Neural cell (in vitro differentiated cells): ENCODE measurements at regions not wholly inside any gene's neighbourhood (a gene's known extent, or its start where the extent isn't known, plus 50 kb on each side); places are given as distances from the start of the nearest gene placed in this dataset.
A peak's percentile ranks its signal among the peaks of the same experiment; 100 is the strongest.

Experiments used
- H2AFZ ChIP-seq: fragments of 200-600, 300-800 bp; sonication (generic), shearing (Covaris generic); 2 replicates; pipeline ENCODE4 v1.6.0; 2014; ENCODE audit warnings: low read depth, mild to moderate bottlenecking, antibody characterized with exemption, low read length, moderate library complexity
- H3F3A ChIP-seq: fragments of 200-600 bp; shearing (Covaris generic); 2 replicates; pipeline ENCODE4 v1.6.1; 2016; ENCODE audit warnings: mild to moderate bottlenecking, moderate library complexity, mixed read lengths, antibody characterized with exemption, low read length; ENCODE audit not compliant: insufficient read depth, poor library complexity, severe bottlenecking
- H3K27ac ChIP-seq: fragments of 200-600, 300-800 bp; sonication (generic), shearing (Covaris generic); 2 replicates; pipeline ENCODE4 v1.5.1; 2014; ENCODE audit warnings: mild to moderate bottlenecking, low read length, moderate library complexity
- H3K27me3 ChIP-seq: fragments of 300-800, 200-600 bp; sonication (generic), shearing (Covaris generic); 2 replicates; pipeline ENCODE4 v1.6.0; 2014; ENCODE audit warnings: mild to moderate bottlenecking, low read depth, low read length, moderate library complexity; ENCODE audit not compliant: insufficient read depth
- H3K36me3 ChIP-seq: fragments of 300-800, 200-600 bp; sonication (generic), shearing (Covaris generic); 2 replicates; pipeline ENCODE4 v1.5.1; 2014; ENCODE audit warnings: mild to moderate bottlenecking, antibody characterized with exemption, low read length, moderate library complexity; ENCODE audit not compliant: insufficient read depth
- H3K4me2 ChIP-seq: fragments of 300-800, 200-600 bp; sonication (generic), shearing (Covaris generic); 2 replicates; pipeline ENCODE4 v1.6.0; 2014; ENCODE audit warnings: mild to moderate bottlenecking, low read length
- H3K4me3 ChIP-seq: fragments of 300-800, 200-600 bp; sonication (generic), shearing (Covaris generic); 2 replicates; pipeline ENCODE4 v1.5.1; 2014; ENCODE audit warnings: mild to moderate bottlenecking, low read length, moderate library complexity
- H3K79me2 ChIP-seq: fragments of 200-600 bp; shearing (Covaris generic); replicated peaks from 2 replicates; pipeline ENCODE4 v1.6.0; 2014; ENCODE audit warnings: mild to moderate bottlenecking, low read length, moderate library complexity; ENCODE audit not compliant: insufficient read depth
- H3K9ac ChIP-seq: fragments of 300-800, 200-600 bp; sonication (generic), shearing (Covaris generic); 2 replicates; pipeline ENCODE4 v1.6.1; 2016; ENCODE audit warnings: mild to moderate bottlenecking, low read length, mixed read lengths
- H3K9me2 ChIP-seq: fragments of 200-600 bp; shearing (Covaris generic); 2 replicates; pipeline ENCODE4 v1.6.1; 2016; ENCODE audit warnings: mild to moderate bottlenecking, low read length, mixed read lengths; ENCODE audit not compliant: insufficient read depth
- H3K9me3 ChIP-seq: fragments of 200-600, 300-800 bp; sonication (generic), shearing (Covaris generic); 2 replicates; pipeline ENCODE4 v1.6.1; 2016; ENCODE audit warnings: mild to moderate bottlenecking, mixed run types, low read length, moderate library complexity, mixed read lengths
- H4K20me1 ChIP-seq: fragments of 200-600 bp; shearing (Covaris generic); 2 replicates; pipeline ENCODE4 v1.6.1; 2016; ENCODE audit warnings: mild to moderate bottlenecking, mixed run types; ENCODE audit not compliant: insufficient read depth
- EP300 ChIP-seq: fragments of 450-650 bp; conservative IDR thresholded peaks from 2 replicates; pipeline ENCODE4 v1.6.1; 2014; ENCODE audit warnings: antibody characterized with exemption, mild to moderate bottlenecking, moderate library complexity; ENCODE audit not compliant: poor library complexity, severe bottlenecking
- EZH2 ChIP-seq: fragments of 200-600, 300-800 bp; shearing (Covaris generic), sonication (generic); IDR thresholded peaks from 2 replicates; pipeline ENCODE4 v1.6.1; 2014; ENCODE audit warnings: antibody characterized with exemption, low read length, borderline replicate concordance, mild to moderate bottlenecking; ENCODE audit not compliant: insufficient read depth, poor library complexity, severe bottlenecking
- MXI1 ChIP-seq: fragments of 450-650 bp; conservative IDR thresholded peaks from 2 replicates; pipeline ENCODE4 v1.6.1; 2014; ENCODE audit warnings: antibody characterized with exemption, mild to moderate bottlenecking; ENCODE audit not compliant: poor library complexity, severe bottlenecking
- POLR2AphosphoS5 ChIP-seq: IDR thresholded peaks from 2 replicates; pipeline ENCODE4 v1.6.1; 2012
- RAD21 ChIP-seq: fragments of 450-650 bp; conservative IDR thresholded peaks from 2 replicates; pipeline ENCODE4 v1.6.1; 2014; ENCODE audit warnings: antibody characterized with exemption, mild to moderate bottlenecking, moderate library complexity
- SMC3 ChIP-seq: fragments of 450-650 bp; conservative IDR thresholded peaks from 2 replicates; pipeline ENCODE4 v1.6.1; 2014; ENCODE audit warnings: antibody characterized with exemption, mild to moderate bottlenecking, moderate library complexity; ENCODE audit not compliant: poor library complexity
- TAF1 ChIP-seq: IDR thresholded peaks from 2 replicates; pipeline ENCODE4 v1.6.1; 2012; ENCODE audit warnings: low read depth
- TF ChIP-seq, protein P1 (sequence below): fragments of 450-650 bp; IDR thresholded peaks from 2 replicates; pipeline ENCODE4 v1.5.1; 2014; ENCODE audit warnings: antibody characterized with exemption, mild to moderate bottlenecking, moderate library complexity; ENCODE audit not compliant: poor library complexity, severe bottlenecking
- TF ChIP-seq, protein P2 (sequence below): IDR thresholded peaks from 2 replicates; pipeline ENCODE4 v1.6.1; 2012; ENCODE audit warnings: borderline replicate concordance

DNA sequence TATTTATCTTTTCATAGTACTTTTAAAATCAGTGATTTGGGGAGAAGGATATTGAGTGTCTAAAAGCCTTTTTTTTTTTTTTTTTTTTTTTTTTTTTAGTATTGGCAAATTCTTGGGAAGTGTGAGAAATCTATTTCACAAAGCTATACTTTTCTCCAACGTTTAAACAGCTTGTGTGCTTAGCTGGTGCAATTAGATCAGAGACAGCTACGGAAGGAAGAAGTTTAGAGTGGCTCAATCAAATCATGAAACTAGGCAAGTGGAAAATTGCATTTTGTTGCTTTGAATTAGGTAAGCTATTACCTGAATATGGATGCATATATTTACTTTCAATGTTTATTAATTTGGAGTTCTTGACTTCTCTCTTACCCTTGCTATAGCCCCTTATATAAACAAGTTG lies 1001.9 kb downstream of the PDHA2 start:
- Histone ChIP-seq H2AFZ (no peak overlapping the region), H3K4me2 (no peak overlapping the region), H4K20me1 (no peaks in the 10 kb centered on the region), H3K9ac (no peak overlapping the region), H3K9me2 (no peaks in the 10 kb centered on the region), H3K79me2 (no peaks in the 10 kb centered on the region), H3K9me3 (peaks cover 2% of the 10 kb centered on the region), H3K4me3 (no peak overlapping the region), H3K27me3 (no peaks in the 10 kb centered on the region), H3F3A (no peaks in the 10 kb centered on the region), H3K27ac (no peak overlapping the region), H3K36me3 (no peaks in the 10 kb centered on the region)
- TF ChIP-seq EZH2: no peak
- no peak for TF ChIP-seq SMC3
- TF ChIP-seq, protein P1, sequence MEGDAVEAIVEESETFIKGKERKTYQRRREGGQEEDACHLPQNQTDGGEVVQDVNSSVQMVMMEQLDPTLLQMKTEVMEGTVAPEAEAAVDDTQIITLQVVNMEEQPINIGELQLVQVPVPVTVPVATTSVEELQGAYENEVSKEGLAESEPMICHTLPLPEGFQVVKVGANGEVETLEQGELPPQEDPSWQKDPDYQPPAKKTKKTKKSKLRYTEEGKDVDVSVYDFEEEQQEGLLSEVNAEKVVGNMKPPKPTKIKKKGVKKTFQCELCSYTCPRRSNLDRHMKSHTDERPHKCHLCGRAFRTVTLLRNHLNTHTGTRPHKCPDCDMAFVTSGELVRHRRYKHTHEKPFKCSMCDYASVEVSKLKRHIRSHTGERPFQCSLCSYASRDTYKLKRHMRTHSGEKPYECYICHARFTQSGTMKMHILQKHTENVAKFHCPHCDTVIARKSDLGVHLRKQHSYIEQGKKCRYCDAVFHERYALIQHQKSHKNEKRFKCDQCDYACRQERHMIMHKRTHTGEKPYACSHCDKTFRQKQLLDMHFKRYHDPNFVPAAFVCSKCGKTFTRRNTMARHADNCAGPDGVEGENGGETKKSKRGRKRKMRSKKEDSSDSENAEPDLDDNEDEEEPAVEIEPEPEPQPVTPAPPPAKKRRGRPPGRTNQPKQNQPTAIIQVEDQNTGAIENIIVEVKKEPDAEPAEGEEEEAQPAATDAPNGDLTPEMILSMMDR: no peak
- no peak for TF ChIP-seq EP300
- TF ChIP-seq RAD21: no peak
- no peak for TF ChIP-seq TAF1
- no peak for TF ChIP-seq POLR2AphosphoS5
- no peak for TF ChIP-seq MXI1
- TF ChIP-seq, protein P2, sequence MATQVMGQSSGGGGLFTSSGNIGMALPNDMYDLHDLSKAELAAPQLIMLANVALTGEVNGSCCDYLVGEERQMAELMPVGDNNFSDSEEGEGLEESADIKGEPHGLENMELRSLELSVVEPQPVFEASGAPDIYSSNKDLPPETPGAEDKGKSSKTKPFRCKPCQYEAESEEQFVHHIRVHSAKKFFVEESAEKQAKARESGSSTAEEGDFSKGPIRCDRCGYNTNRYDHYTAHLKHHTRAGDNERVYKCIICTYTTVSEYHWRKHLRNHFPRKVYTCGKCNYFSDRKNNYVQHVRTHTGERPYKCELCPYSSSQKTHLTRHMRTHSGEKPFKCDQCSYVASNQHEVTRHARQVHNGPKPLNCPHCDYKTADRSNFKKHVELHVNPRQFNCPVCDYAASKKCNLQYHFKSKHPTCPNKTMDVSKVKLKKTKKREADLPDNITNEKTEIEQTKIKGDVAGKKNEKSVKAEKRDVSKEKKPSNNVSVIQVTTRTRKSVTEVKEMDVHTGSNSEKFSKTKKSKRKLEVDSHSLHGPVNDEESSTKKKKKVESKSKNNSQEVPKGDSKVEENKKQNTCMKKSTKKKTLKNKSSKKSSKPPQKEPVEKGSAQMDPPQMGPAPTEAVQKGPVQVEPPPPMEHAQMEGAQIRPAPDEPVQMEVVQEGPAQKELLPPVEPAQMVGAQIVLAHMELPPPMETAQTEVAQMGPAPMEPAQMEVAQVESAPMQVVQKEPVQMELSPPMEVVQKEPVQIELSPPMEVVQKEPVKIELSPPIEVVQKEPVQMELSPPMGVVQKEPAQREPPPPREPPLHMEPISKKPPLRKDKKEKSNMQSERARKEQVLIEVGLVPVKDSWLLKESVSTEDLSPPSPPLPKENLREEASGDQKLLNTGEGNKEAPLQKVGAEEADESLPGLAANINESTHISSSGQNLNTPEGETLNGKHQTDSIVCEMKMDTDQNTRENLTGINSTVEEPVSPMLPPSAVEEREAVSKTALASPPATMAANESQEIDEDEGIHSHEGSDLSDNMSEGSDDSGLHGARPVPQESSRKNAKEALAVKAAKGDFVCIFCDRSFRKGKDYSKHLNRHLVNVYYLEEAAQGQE: no peak

DNA sequence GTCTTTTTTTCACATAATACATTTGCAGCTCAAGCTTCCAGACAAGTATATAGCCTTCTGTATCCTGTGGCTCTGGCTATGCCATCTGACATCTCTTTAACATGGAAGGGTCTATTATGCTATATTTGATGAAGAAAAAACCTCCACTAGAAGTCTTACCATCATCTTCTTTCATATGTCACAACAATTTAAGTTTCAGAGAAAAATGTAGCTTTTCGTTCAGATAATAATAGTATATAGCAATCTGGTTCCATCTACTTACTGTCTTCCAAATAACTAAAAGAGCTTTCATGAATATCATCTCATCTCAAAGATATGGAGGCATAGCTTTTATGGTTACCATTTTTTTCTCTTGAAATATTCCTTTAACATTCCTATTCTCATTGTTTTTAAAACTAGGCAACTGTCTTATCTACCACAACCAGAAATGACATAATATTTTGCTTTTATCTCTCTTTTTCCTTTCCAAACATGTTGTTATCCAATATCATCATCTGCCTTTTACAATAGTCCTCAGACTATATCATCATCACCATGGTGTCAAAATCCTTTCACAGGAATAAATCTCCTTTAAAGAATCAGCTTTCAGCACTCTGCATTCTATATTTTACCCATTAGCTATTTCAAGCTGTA lies 1005.1 kb downstream of the PDHA2 start:
- no peak overlapping the region for H3K9ac ChIP-seq
- H4K20me1 ChIP-seq: no peaks in the 10 kb centered on the region
- TF ChIP-seq MXI1: no peak
- TF ChIP-seq, protein P2: peak; percentile 84
- TF ChIP-seq POLR2AphosphoS5: peak; percentile 84
- no peak for TF ChIP-seq SMC3
- TF ChIP-seq EP300: peak; percentile 81
- peak; percentile 10 for TF ChIP-seq RAD21
- TF ChIP-seq, protein P1: no peak
- TF ChIP-seq EZH2: no peak
- no peak for TF ChIP-seq TAF1
- peak overlapping the region; percentile 1 for H3K4me3 ChIP-seq
- no peaks in the 10 kb centered on the region for H3K79me2 ChIP-seq
- H3K9me3 ChIP-seq: no peaks in the 10 kb centered on the region
- H3F3A ChIP-seq: no peaks in the 10 kb centered on the region
- no peak overlapping the region for H2AFZ ChIP-seq
- no peaks in the 10 kb centered on the region for H3K36me3 ChIP-seq
- peak overlapping the region; percentile 51 for H3K27ac ChIP-seq
- H3K27me3 ChIP-seq: no peaks in the 10 kb centered on the region
- no peaks in the 10 kb centered on the region for H3K9me2 ChIP-seq
- H3K4me2 ChIP-seq: no peak overlapping the region
